ENCODE measurements at regions not wholly inside any gene's neighbourhood (a gene's known extent, or its start where the extent isn't known, plus 50 kb on each side); places are given as distances from the start of the nearest gene placed in this dataset.
"Not testable (repeated sequence)": the region's sequence is repeated elsewhere in the genome, so short reads cannot be mapped to it uniquely, and the experiment has no call there.

GRCh38 chr1:187721216-187721615 is 892.5 kb downstream of the PLA2G4A start:
- H3K36me3 Mint-ChIP-seq = no peaks in the 10 kb centered on the region

DNA sequence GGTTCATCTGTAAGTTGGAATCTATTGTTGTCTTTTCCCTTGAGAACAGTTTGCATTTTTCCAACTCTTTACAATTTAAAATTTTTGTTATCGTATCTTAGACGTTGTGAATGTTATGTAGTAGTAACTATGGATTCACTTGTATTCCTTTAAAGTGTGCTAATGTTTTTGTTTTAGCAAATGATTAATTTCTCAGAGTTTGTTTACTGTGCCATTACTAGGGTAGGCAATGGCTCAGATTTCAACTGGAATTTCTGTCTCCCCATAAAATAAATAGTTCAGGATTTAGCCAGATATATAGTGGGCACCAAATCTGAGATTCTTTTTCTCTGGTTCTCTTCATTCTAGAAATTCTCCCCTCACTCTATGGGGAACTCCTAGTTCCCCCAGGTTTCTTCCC is 896.5 kb downstream of the PLA2G4A start:
- H3K27ac Mint-ChIP-seq = no peak overlapping the region
- no peak for DNase-seq (ENCODE audit: extremely low spot score, unreplicated experiment)
- H3K36me3 Mint-ChIP-seq = no peaks in the 10 kb centered on the region
- no peak for TF ChIP-seq CTCF (conservative IDR thresholded peaks at IDR 0.05)
- no peaks in the 10 kb centered on the region for H3K9me3 Mint-ChIP-seq
- H3K4me1 Mint-ChIP-seq (ENCODE audit: unreplicated experiment) = no peaks in the 10 kb centered on the region
- H3K4me3 Mint-ChIP-seq = no peak overlapping the region
- no peaks in the 10 kb centered on the region for H3K27me3 Mint-ChIP-seq

More at GRCh38 chr1:187721216-187721615, 892.5 kb downstream of the PLA2G4A start:
- no peak for TF ChIP-seq CTCF (conservative IDR thresholded peaks at IDR 0.05)
- H3K4me3 Mint-ChIP-seq = no peak overlapping the region
- no peaks in the 10 kb centered on the region for H3K9me3 Mint-ChIP-seq
- DNase-seq (ENCODE audit: extremely low spot score, unreplicated experiment) = no peak
- H3K27ac Mint-ChIP-seq = no peak overlapping the region
- no peaks in the 10 kb centered on the region for H3K4me1 Mint-ChIP-seq (ENCODE audit: unreplicated experiment)
- no peaks in the 10 kb centered on the region for H3K27me3 Mint-ChIP-seq

DNA sequence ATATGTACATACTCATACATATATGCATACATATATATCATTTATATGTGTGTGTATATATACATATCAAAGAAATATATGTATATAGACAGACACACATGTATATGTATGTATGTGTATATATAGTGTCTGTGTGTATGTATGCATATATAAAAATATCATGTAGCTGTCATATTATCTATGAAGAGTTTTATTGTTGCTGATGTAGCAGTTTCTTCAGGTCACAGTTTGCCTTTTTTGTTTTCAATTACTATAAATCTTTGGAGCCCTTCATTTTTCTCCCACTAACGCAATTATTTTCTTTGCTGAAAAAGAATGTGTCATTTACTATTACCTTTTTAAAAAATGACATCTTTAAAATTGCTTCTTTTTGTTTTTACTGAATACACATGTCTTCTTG is 904.5 kb downstream of the PLA2G4A start:
- Mint-ChIP-seq H3K27me3 (no peaks in the 10 kb centered on the region), H3K36me3 (no peaks in the 10 kb centered on the region), H3K9me3 (no peaks in the 10 kb centered on the region), H3K27ac (no peak overlapping the region), H3K4me1 (ENCODE audit: unreplicated experiment) (no peaks in the 10 kb centered on the region), H3K4me3 (no peak overlapping the region)
- DNase-seq (ENCODE audit: extremely low spot score, unreplicated experiment) = no peak
- TF ChIP-seq CTCF (conservative IDR thresholded peaks at IDR 0.05) = no peak

DNA sequence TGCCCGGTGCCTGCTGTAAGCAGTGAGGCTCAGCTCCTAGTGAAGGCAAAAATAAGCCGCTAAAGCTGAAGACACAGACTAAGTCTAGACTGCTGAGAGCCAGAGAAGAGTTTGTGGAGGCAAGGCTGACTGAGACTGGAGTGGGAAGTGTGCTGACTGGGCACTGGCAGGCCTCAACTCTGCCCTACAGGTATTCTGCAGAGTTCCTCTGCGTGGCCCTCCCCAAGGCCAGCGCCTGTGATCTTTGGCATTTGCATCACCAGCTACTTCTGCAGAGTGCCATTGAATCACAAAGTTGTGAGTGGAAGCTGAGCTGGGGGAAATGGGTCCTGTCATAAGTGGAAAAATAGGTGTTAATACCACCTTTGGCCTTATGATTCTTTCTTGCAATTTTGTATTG is 905.7 kb downstream of the PLA2G4A start:
- H3K36me3 Mint-ChIP-seq = no peaks in the 10 kb centered on the region
- H3K27ac Mint-ChIP-seq = no peak overlapping the region
- TF ChIP-seq CTCF (conservative IDR thresholded peaks at IDR 0.05) = no peak
- H3K4me1 Mint-ChIP-seq (ENCODE audit: unreplicated experiment) = no peaks in the 10 kb centered on the region
- no peaks in the 10 kb centered on the region for H3K9me3 Mint-ChIP-seq
- H3K27me3 Mint-ChIP-seq = no peaks in the 10 kb centered on the region
- no peak for DNase-seq (ENCODE audit: extremely low spot score, unreplicated experiment)
- H3K4me3 Mint-ChIP-seq = no peak overlapping the region

DNA sequence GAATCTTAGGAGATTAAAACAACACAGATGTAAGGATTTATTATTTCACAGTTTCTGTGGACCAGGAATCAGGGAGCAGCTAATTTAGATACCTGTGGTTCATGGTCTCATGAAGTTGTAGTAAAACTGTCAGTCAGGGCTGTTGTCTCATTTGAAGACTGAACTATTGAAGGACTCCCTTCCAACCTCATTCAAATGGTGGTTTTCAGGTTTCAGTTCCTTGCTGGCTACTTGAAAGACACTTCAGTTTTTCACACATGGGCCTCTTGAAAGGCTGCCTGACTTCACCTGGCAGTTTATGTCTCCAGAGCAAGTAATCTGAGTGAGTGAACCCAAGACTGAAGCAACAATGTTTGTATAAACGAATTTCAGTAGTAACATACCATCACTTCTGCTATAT is 915.9 kb downstream of the PLA2G4A start:
- TF ChIP-seq CTCF (conservative IDR thresholded peaks at IDR 0.05) = no peak
- no peak for DNase-seq (ENCODE audit: extremely low spot score, unreplicated experiment)

GRCh38 chr1:187755536-187755935 is 926.8 kb downstream of the PLA2G4A start:
- H3K4me1 Mint-ChIP-seq (ENCODE audit: unreplicated experiment) = no peaks in the 10 kb centered on the region
- H3K36me3 Mint-ChIP-seq = no peaks in the 10 kb centered on the region
- no peaks in the 10 kb centered on the region for H3K27me3 Mint-ChIP-seq
- H3K27ac Mint-ChIP-seq = no peak overlapping the region
- H3K9me3 Mint-ChIP-seq = no peaks in the 10 kb centered on the region
- TF ChIP-seq CTCF (conservative IDR thresholded peaks at IDR 0.05) = no peak
- no peak for DNase-seq (ENCODE audit: extremely low spot score, unreplicated experiment)
- H3K4me3 Mint-ChIP-seq = no peak overlapping the region

More for the DNA sequence above, 915.9 kb downstream of the PLA2G4A start:
- Mint-ChIP-seq H3K4me1 (ENCODE audit: unreplicated experiment) (no peaks in the 10 kb centered on the region), H3K4me3 (no peak overlapping the region), H3K36me3 (no peaks in the 10 kb centered on the region), H3K27ac (no peak overlapping the region), H3K9me3 (no peaks in the 10 kb centered on the region), H3K27me3 (no peaks in the 10 kb centered on the region)

GRCh38 chr1:187756684-187757083 is 927.9 kb downstream of the PLA2G4A start:
- not testable (repeated sequence) for H3K27ac Mint-ChIP-seq; H3K36me3 Mint-ChIP-seq; H3K27me3 Mint-ChIP-seq; DNase-seq (ENCODE audit: extremely low spot score, unreplicated experiment); H3K4me1 Mint-ChIP-seq (ENCODE audit: unreplicated experiment); H3K9me3 Mint-ChIP-seq; H3K4me3 Mint-ChIP-seq

All from type B pancreatic cell (in vitro differentiated cells).